Neural cell (in vitro differentiated cells): ENCODE measurements at regions not wholly inside any gene's neighbourhood (a gene's known extent, or its start where the extent isn't known, plus 50 kb on each side); places are given as distances from the start of the nearest gene placed in this dataset.

ENCODE experiments used
- CTCF ChIP-seq: fragments of 450-650 bp; IDR thresholded peaks from 2 replicates; pipeline ENCODE4 v1.5.1; 2014; ENCODE audit warnings: antibody characterized with exemption, mild to moderate bottlenecking, moderate library complexity; ENCODE audit not compliant: poor library complexity, severe bottlenecking
- RAD21 ChIP-seq: fragments of 450-650 bp; conservative IDR thresholded peaks from 2 replicates; pipeline ENCODE4 v1.6.1; 2014; ENCODE audit warnings: antibody characterized with exemption, mild to moderate bottlenecking, moderate library complexity
- TAF1 ChIP-seq: IDR thresholded peaks from 2 replicates; pipeline ENCODE4 v1.6.1; 2012; ENCODE audit warnings: low read depth

GRCh38 chr1:39136638-39137037 lies 67.9 kb upstream of the MACF1 start:
- TF ChIP-seq RAD21 (no peak), CTCF (no peak), TAF1 (no peak)
